ENCODE measurements at regions not wholly inside any gene's neighbourhood (a gene's known extent, or its start where the extent isn't known, plus 50 kb on each side); places are given as distances from the start of the nearest gene placed in this dataset.

GRCh38 chr17:72526769-72527168, 405.9 kb downstream of the SOX9 start:
- no peak for TF ChIP-seq CTCF (IDR thresholded peaks at IDR 0.05)
- ATAC-seq (ENCODE audit: low FRiP score) (no peak), DNase-seq (ENCODE audit: low spot score) (no peak)

GRCh38 chr17:72527789-72528188, 407.0 kb downstream of the SOX9 start:
- DNase-seq (ENCODE audit: low spot score) (no peak), ATAC-seq (ENCODE audit: low FRiP score) (no peak)
- TF ChIP-seq CTCF (IDR thresholded peaks at IDR 0.05): no peak

GRCh38 chr17:72528683-72529082, 407.9 kb downstream of the SOX9 start:
- ATAC-seq (ENCODE audit: low FRiP score): no peak
- no peak for DNase-seq (ENCODE audit: low spot score)
- no peak for TF ChIP-seq CTCF (IDR thresholded peaks at IDR 0.05)

- ATAC-seq (ENCODE audit: low FRiP score) (no peak), DNase-seq (ENCODE audit: low spot score) (no peak)
- no peak for TF ChIP-seq CTCF (IDR thresholded peaks at IDR 0.05)
Observed at GRCh38 chr17:72529386-72529785, 408.6 kb downstream of the SOX9 start.

- ATAC-seq (ENCODE audit: low FRiP score): no peak
- TF ChIP-seq CTCF (IDR thresholded peaks at IDR 0.05): no peak
- DNase-seq (ENCODE audit: low spot score): no peak
Observed at GRCh38 chr17:72530454-72530853, 409.6 kb downstream of the SOX9 start.

- no peak for DNase-seq (ENCODE audit: low spot score)
- no peak for TF ChIP-seq CTCF (IDR thresholded peaks at IDR 0.05)
- no peak for ATAC-seq (ENCODE audit: low FRiP score)
Observed at GRCh38 chr17:72531729-72532128, 410.9 kb downstream of the SOX9 start.

- TF ChIP-seq CTCF (IDR thresholded peaks at IDR 0.05): no peak
- no peak for DNase-seq (ENCODE audit: low spot score)
Observed at GRCh38 chr17:72534265-72534664, 413.4 kb downstream of the SOX9 start.

More at GRCh38 chr17:72534265-72534664, 413.4 kb downstream of the SOX9 start:
- ATAC-seq (ENCODE audit: low FRiP score): no peak
